CD1c-positive myeloid dendritic cell (primary cell): ENCODE measurements at regions not wholly inside any gene's neighbourhood (a gene's known extent, or its start where the extent isn't known, plus 50 kb on each side); places are given as distances from the start of the nearest gene placed in this dataset.

ENCODE experiments used
- DNase-seq: peaks from one replicate; pipeline ENCODE4 v3.0.0-alpha.2; 2016; ENCODE audit errors: extremely low spot score

GRCh38 chr13:34040863-34041262 lies 222.9 kb downstream of the RFC3 start:
- DNase-seq = no peak

GRCh38 chr13:34044041-34044440 lies 226.1 kb downstream of the RFC3 start:
- no peak for DNase-seq

GRCh38 chr13:34044660-34045080 lies 226.7 kb downstream of the RFC3 start:
- no peak for DNase-seq

GRCh38 chr13:34046457-34046856 lies 228.5 kb downstream of the RFC3 start:
- no peak for DNase-seq

- DNase-seq = no peak
These were observed 230.7 kb downstream of the RFC3 start for GRCh38 chr13:34048652-34049051.

GRCh38 chr13:34056733-34057258 lies 238.8 kb downstream of the RFC3 start:
- no peak for DNase-seq

GRCh38 chr13:34064456-34065205 lies 246.7 kb downstream of the RFC3 start:
- no peak for DNase-seq

- no peak for DNase-seq
These were observed 248.0 kb downstream of the RFC3 start for GRCh38 chr13:34065928-34066327.

GRCh38 chr13:34066344-34066743 lies 248.4 kb downstream of the RFC3 start:
- no peak for DNase-seq

GRCh38 chr13:34070006-34070405 lies 252.1 kb downstream of the RFC3 start:
- no peak for DNase-seq

GRCh38 chr13:34070544-34071303 lies 252.8 kb downstream of the RFC3 start:
- no peak for DNase-seq

- no peak for DNase-seq
These were observed 258.4 kb downstream of the RFC3 start for GRCh38 chr13:34076319-34076718.

GRCh38 chr13:34076943-34077703 lies 259.2 kb downstream of the RFC3 start:
- DNase-seq = no peak

GRCh38 chr13:34078334-34078999 lies 260.5 kb downstream of the RFC3 start:
- DNase-seq = no peak

- no peak for DNase-seq
These were observed 267.3 kb downstream of the RFC3 start for GRCh38 chr13:34085204-34085603.

GRCh38 chr13:34086281-34086680 lies 268.3 kb downstream of the RFC3 start:
- no peak for DNase-seq

GRCh38 chr13:34087791-34088190 lies 269.8 kb downstream of the RFC3 start:
- no peak for DNase-seq

GRCh38 chr13:34103854-34104253 lies 285.9 kb downstream of the RFC3 start:
- DNase-seq = no peak

GRCh38 chr13:34104853-34105252 lies 286.9 kb downstream of the RFC3 start:
- no peak for DNase-seq

GRCh38 chr13:34107806-34108205 lies 289.9 kb downstream of the RFC3 start:
- no peak for DNase-seq

- no peak for DNase-seq
These were observed 290.5 kb downstream of the RFC3 start for GRCh38 chr13:34108410-34108809.

GRCh38 chr13:34114581-34114980 lies 296.6 kb downstream of the RFC3 start:
- no peak for DNase-seq
